HG02571 (cell line): ENCODE measurements at regions not wholly inside any gene's neighbourhood (a gene's known extent, or its start where the extent isn't known, plus 50 kb on each side); places are given as distances from the start of the nearest gene placed in this dataset.

ENCODE experiments used
- ATAC-seq: cut with Tn5 transposase; IDR thresholded peaks from one replicate; pipeline ENCODE4 v1.9.1; 2021; ENCODE audit warnings: mild to moderate bottlenecking, moderate library complexity; ENCODE audit not compliant: unreplicated experiment

- ATAC-seq = no peak
These were observed 551.1 kb downstream of the PSAT1 start for GRCh38 chr9:78848061-78848460.

DNA sequence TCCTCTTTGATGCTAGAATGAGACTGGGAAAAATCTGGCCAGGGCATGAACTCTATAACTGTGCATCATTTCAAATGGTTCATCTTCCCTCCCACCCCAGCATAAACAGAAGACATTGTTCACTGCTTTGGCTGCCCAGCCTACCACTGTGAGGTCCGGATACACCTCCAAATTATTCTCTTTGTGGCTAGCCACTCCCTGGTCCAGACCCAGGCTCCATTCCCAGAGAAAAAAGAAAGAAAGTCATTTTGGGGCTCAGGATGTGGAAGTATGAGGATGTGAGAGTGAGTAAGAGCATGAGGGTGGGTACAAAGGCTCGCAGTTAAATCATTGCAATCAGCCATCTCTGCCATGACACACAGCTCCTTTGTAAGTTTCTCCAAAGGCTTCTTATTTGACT is 559.2 kb downstream of the PSAT1 start:
- no peak for ATAC-seq

DNA sequence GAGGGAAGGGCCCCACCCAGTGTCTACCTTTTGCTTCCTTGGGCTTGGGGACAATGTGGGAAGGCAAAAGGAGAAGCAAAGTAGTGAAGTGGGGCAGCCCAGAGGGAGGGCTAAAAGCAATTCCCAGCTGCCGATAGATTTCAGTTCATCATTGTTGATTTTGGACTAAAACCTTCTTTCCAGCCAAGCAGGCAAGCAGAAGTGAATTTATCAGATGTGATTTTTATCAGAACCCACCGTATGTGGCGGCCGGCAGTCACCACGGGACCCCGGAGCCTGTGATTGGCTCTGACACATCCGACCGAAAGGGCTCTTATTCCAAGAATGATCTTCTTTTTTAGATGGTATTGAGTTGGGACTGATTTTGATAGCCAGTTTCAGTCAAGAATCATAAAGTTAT is 559.9 kb downstream of the PSAT1 start:
- no peak for ATAC-seq

DNA sequence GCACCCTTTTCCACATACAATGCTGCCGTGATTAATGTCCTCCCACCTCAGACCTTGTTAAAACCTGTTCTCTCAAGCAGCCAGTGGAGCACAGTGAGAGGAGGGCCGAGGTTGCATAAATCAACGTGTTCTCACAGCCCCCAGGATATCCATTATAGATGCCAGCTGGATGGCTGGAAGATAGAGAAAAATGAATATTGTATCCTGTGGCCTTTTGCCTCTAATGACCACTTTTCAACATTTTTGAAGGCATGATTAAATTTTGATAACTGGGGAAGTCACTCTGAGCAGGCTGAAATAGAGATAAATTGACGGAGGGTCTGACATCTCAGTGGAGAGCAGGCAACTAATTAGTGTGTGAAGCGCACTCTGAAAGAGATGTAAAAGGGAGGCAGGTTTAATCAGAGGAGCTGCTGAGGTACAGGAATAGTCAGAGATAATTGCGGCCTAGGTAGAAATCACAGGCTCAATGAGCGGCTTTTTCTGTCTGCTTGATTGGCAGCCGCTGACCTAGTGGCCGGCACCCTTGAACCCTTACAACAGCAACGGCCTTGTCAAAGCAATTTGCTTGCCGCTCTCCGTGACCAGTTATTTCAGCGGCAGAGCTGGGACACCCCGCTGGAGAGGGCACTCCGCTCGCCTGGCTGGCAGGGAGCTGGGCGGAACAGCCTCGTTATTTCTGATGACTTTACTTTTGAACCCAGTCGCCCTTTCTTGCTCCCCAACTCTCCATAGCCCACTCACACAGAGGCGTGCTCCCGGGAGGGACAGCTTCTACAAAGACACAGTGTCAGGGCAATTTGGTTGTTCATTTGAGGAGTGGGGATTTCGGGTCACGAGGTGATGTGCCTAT is 560.7 kb downstream of the PSAT1 start:
- no peak for ATAC-seq

DNA sequence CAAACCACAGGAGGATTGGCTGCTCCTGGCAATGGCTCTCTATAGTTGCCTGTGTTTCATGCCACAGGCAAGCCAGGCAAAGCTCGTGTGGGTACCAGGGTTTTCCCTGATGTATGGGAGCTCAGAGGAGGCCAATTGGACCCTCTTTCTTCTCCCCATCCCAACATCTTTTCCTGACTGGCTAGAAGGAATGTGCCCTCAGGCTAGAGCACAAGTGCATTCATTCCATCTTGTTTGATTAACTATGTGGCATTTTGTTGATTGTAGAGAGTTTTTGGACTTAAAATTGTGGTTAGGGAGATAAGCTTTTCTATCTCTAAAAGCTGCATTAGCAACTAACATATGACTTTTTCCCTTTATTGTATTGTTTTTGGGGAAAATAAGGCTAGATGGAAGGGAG is 561.3 kb downstream of the PSAT1 start:
- ATAC-seq = no peak

DNA sequence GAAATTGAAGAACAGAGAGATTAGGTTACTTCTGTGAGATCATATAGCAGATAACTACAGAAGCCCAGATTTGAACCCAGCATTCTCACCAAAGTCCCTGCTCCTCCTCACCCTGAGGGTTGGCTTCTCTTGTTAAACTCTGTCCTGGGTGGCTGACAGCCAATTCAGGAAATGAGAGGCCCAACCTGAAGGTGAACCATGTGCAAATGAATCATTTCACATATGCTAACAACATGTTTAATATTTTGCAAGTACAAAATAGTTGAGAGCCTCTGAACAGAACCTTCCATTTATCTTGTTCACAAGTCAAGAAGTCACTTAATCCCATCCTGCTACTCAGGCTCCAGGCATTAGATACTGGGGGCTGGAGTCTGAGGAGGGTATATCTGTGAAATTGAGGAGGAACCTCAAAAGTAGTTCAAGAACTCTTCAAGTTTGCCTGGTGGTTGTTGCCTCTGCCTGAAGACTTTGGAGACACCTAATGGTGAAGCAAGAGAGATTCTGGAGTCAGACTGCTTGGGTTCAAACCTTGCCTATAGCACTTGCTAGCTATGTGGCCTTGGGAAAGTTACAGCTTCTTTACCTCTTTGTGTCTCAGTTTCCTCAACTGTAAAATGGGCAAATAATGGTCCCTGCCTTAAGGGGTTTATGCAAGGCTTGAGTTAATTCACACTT is 564.0 kb downstream of the PSAT1 start:
- ATAC-seq = no peak

DNA sequence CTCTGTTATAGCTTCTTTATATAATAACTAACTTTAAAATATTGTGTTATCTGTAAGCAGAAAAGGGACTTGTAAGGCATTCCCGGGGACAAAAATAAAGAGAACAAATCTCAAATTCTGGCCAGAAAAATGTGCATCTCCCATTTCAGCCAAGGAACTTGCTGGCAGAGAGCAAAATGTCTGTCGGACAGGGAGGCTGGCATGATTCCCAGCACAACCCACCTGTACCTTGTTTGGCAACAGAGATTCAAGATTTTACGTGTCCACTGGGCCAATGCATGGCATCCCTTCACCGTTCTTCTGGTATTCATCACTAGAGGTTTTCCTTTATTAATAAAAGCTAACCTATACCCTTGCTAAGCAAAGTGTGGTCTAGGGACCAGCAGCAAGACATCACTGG is 566.6 kb downstream of the PSAT1 start:
- no peak for ATAC-seq

GRCh38 chr9:78865737-78866136 is 568.8 kb downstream of the PSAT1 start:
- ATAC-seq = no peak

- no peak for ATAC-seq
These were observed 569.5 kb downstream of the PSAT1 start for GRCh38 chr9:78866207-78867132.

- ATAC-seq = no peak
These were observed 574.1 kb downstream of the PSAT1 start for GRCh38 chr9:78871086-78871451.

GRCh38 chr9:78871452-78872331 is 574.8 kb downstream of the PSAT1 start:
- no peak for ATAC-seq

GRCh38 chr9:78874061-78874460 is 577.1 kb downstream of the PSAT1 start:
- ATAC-seq = no peak

GRCh38 chr9:78879324-78880100 is 582.6 kb downstream of the PSAT1 start:
- ATAC-seq = no peak

DNA sequence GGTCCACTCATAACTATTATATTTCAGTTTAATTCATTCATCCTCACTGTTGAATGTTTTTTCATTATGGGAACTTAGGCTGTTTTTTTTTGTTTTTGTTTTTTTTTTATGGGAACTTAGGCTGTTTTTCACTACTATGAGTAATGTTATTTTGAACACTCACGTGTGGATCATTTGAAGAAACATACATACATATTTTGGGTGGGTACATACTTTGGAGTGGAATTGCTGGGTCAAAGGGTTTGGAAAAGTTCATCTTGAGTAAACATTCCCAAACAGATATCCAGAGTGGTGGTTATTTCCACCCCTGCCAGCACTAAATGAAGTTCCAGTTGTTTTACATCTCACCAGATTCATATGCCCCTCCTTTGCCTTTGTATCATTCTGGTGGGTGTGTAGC is 584.4 kb downstream of the PSAT1 start:
- ATAC-seq = no peak

DNA sequence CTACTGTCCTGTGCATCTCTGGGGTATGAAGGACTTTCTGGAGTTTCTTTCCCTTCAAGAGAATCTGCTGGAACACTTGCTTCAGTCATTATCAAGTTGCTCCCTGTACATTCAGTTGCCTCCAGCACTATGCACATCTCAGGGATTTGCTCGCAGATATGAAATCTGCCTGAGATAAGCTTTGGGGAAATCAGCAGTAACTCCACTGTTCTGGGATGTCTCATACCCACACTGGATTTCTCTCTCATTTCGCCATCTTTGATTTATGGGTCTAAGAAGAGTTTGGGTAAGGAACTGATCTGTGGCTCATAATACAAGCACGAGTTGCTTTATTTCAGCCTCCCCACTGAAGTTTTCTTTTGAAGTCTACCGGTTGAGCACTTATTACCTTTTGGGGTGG is 585.6 kb downstream of the PSAT1 start:
- no peak for ATAC-seq

GRCh38 chr9:78884611-78885150 is 587.8 kb downstream of the PSAT1 start:
- no peak for ATAC-seq

GRCh38 chr9:78892182-78892581 is 595.3 kb downstream of the PSAT1 start:
- ATAC-seq = no peak

GRCh38 chr9:78892769-78893168 is 595.8 kb downstream of the PSAT1 start:
- no peak for ATAC-seq

DNA sequence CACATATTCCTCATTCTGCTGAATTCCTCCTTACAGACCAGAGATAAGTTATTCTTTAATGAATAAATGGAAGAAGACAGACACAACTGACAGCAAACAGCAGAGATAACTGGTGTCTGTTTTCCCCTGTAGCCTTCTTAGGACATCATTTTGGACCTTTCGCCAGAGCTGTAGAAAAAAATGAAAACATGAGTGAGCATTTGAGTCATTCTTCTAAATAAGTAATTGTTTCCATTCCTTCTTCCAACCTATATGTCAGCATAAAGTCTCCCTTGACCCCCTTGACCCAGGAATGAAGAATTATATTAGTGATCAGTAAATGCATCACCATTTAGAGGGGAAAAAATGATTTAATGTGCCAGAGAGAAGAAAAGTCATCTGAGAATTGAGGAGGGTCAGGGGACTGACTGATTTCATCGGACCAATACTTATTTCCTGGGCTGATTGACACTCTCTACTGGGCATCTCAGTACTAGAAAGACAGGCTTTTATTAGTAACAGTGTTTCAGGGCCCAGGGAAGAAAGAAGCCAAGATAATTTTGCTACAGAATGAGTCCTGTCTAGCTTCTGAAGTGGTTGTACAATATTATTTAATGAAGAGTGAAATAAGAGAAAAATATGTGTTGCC is 597.0 kb downstream of the PSAT1 start:
- no peak for ATAC-seq
